HG03460 (cell line): ENCODE measurements at regions not wholly inside any gene's neighbourhood (a gene's known extent, or its start where the extent isn't known, plus 50 kb on each side); places are given as distances from the start of the nearest gene placed in this dataset.
"Not testable (repeated sequence)": the region's sequence is repeated elsewhere in the genome, so short reads cannot be mapped to it uniquely, and the experiment has no call there.

ENCODE experiments used
- ATAC-seq: cut with Tn5 transposase; IDR thresholded peaks from one replicate; pipeline ENCODE4 v1.9.1; 2021; ENCODE audit not compliant: unreplicated experiment

- ATAC-seq, result no peak
Measured at GRCh38 chr11:19437760-19438159, 197.0 kb upstream of the E2F8 start.

- ATAC-seq, result no peak
Measured at GRCh38 chr11:19436932-19437331, 196.2 kb upstream of the E2F8 start.

GRCh38 chr11:19435306-19435989 is 194.7 kb upstream of the E2F8 start:
- ATAC-seq, result no peak

GRCh38 chr11:19433791-19434190 is 193.0 kb upstream of the E2F8 start:
- ATAC-seq, result peak; percentile 35

- ATAC-seq, result peak; percentile 58
Measured at GRCh38 chr11:19433367-19433766, 192.6 kb upstream of the E2F8 start.

GRCh38 chr11:19432370-19433061 is 191.8 kb upstream of the E2F8 start:
- peak; percentile 59 for ATAC-seq

GRCh38 chr11:19430754-19431398 is 190.1 kb upstream of the E2F8 start:
- no peak for ATAC-seq

GRCh38 chr11:19430346-19430745 is 189.6 kb upstream of the E2F8 start:
- ATAC-seq, result no peak

GRCh38 chr11:19429108-19429760 is 188.5 kb upstream of the E2F8 start:
- no peak for ATAC-seq

- no peak for ATAC-seq
Measured at GRCh38 chr11:19428206-19429002, 187.7 kb upstream of the E2F8 start.

GRCh38 chr11:19426756-19427403 is 186.1 kb upstream of the E2F8 start:
- no peak for ATAC-seq

- ATAC-seq, result no peak
Measured at GRCh38 chr11:19426011-19426755, 185.4 kb upstream of the E2F8 start.

- no peak for ATAC-seq
Measured at GRCh38 chr11:19422276-19422675, 181.5 kb upstream of the E2F8 start.

GRCh38 chr11:19420868-19421533 is 180.3 kb upstream of the E2F8 start:
- no peak for ATAC-seq

- ATAC-seq, result no peak
Measured at GRCh38 chr11:19419808-19420207, 179.1 kb upstream of the E2F8 start.

GRCh38 chr11:19419021-19419750 is 178.4 kb upstream of the E2F8 start:
- ATAC-seq, result no peak

- no peak for ATAC-seq
Measured at GRCh38 chr11:19418221-19418620, 177.5 kb upstream of the E2F8 start.

GRCh38 chr11:19412070-19412469 is 171.3 kb upstream of the E2F8 start:
- ATAC-seq, result not testable (repeated sequence)
